HG03342 (cell line): ENCODE measurements at regions not wholly inside any gene's neighbourhood (a gene's known extent, or its start where the extent isn't known, plus 50 kb on each side); places are given as distances from the start of the nearest gene placed in this dataset.

Source experiments
- ATAC-seq: cut with Tn5 transposase; IDR thresholded peaks from one replicate; pipeline ENCODE4 v1.9.1; 2021; ENCODE audit warnings: mild to moderate bottlenecking, moderate library complexity; ENCODE audit not compliant: unreplicated experiment

- ATAC-seq: no peak
Measured at GRCh38 chr6:147621263-147621662, 112.8 kb downstream of the SAMD5 start.

DNA sequence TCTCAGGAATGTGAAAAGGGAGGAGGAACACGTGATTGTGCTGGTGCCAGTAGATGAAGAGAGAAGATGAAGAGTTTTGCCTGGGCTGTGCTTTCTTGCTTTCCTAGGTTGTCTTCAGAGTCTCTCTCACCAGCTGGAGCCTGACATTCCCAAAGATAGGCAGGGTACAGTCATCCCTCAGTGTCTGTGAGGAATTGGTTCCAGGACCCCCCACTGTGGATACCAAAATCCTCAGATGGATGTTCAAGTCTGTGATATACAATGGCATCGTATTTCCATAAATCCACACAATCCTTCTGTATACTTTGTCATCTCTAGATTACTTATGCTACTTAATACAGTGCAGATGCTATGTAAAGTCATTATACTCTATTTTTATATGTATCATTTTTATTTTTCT is 113.5 kb downstream of the SAMD5 start:
- no peak for ATAC-seq

DNA sequence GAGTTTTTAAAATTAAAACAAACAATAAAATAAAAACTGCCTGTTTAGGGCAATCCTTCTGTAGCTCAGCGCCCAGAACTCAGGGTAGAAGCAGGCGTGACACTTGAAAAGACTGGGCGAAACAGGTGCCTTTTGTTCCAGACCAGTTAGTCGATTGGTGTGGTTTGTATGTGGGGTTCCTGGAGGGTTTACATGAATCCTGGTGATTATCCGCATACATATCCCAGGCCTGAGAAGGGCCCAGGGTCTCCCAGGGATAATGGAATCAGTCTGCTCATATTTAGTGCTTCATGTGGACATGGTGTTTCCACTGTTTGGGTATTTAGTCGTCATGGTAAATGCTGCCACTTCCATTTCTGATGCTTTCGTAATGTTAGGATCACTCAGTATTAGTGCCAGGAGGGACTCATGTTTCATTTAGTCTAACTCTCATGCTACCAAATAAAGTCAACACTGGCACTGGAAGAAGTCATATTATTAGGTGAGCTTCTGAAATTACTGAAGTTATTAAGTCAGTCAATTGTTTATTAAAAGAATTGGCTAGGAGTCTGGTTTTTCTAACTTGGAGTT is 116.5 kb downstream of the SAMD5 start:
- no peak for ATAC-seq

GRCh38 chr6:147625946-147626345 is 117.5 kb downstream of the SAMD5 start:
- ATAC-seq: no peak

GRCh38 chr6:147627411-147627810 is 118.9 kb downstream of the SAMD5 start:
- no peak for ATAC-seq

DNA sequence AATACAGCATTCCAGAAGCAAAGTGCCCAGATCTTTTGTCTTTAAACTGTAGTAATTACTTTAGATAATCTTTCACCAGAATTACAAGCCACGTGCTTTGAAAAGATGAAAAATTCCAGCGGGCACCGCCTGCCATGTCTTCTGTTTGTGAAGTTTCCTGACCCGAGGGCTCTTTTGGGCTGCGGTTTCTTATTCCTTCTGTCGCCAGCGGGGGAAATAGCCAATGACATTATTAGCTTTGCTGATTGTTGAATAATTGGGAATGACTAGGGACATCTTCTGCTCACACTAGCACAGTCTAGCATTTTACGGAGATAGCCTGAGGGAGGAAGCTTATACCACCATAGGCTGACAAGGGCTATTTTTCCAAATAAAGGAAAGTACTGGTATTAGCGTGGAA is 124.7 kb downstream of the SAMD5 start:
- no peak for ATAC-seq

GRCh38 chr6:147637620-147638195 is 129.2 kb downstream of the SAMD5 start:
- ATAC-seq: no peak

- ATAC-seq: no peak
Measured at GRCh38 chr6:147639279-147639678, 130.8 kb downstream of the SAMD5 start.

DNA sequence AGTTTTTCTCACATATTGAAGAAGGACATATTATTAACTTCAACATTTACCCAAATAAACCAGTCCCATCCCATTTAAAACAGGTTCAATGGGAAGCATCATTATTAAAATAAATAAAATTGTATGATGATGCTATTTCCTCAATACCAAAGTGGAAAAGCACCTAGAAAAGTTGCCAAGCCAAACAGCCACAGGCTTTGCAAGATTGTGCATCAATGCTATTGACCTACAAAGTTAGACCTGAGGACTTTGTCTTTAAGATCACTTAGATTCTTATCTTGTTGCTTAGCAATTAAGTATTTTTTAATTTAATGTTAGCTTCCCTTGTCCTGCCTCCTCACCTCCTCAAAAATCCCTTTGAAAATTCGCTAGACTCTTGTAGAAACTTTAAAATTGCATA is 132.1 kb downstream of the SAMD5 start:
- ATAC-seq: no peak

DNA sequence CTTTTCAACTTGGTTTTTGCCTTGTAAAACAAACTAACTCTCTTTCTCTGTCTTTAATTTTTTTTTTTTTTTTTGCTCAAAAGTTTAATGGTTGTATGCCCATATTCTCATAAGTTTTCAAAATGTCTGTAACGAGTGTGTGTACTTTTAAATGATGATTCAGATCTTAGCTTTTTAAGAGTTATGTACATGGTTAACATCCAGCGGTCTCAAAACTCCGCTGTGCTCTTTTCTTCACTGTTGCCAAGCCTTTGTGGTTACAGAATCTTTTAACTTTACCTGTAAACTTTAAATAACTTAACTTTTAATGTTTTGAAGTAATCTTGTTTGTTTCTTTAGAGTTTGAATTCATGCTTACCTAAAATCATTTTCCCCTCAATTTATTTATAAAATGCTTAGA is 133.0 kb downstream of the SAMD5 start:
- ATAC-seq: no peak

DNA sequence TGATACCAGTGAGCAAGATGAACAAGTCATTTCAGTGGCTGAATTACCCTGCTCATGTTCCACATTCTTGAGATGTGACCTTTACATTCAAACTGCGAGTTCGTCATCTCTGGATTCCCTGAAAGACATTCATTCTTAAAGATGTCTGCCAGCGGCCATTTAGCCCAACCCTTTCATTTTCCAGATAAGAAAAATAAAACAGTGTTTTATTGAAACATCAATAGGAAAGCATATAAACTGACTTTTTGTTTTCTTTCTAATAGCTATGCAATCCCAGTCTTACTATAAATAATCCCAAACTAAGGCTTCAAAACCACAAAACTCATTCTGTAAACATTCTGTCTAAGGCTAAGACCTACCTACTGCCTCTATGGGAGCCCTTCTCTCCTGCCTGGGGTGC is 134.0 kb downstream of the SAMD5 start:
- ATAC-seq: no peak

DNA sequence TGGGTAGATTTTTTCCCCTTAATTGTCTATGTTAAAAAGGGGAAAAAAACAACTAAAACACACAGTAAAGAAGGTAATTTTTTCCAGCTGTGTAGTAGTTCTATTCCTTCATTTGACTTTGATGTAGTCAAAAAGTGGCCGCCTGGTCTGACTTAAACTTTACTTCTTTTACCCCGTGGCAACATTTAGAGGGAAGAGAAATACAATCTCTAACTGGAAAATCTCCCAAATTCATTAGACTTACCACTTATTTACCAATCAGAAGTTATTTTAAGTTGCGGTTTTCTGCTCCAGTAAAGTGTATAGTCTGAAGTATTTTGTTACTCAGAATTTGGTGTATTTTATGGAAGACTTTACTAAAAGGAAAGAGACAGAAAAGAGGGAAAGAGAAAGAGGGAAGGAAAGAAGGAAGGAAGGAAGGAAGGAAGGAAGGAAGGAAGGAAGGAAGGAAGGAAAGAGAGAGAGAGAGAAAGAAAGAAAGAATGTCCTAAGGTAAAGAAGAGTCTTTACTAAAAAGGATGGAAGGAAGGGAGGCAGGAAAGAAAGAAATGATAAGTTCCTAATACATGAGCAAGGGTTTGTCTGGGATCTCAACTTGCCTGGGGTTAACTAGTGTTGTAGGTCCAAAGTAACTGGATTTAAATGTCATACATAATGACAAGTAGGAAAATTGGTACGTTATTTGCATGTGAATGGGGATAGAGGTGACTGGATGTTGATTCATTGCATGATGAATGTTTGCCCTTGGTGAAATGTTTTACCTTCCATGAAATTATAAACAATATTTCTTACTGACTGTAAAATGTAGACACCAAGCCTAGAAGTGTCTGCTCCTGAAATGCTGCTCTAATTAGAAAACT is 135.1 kb downstream of the SAMD5 start:
- ATAC-seq: no peak

DNA sequence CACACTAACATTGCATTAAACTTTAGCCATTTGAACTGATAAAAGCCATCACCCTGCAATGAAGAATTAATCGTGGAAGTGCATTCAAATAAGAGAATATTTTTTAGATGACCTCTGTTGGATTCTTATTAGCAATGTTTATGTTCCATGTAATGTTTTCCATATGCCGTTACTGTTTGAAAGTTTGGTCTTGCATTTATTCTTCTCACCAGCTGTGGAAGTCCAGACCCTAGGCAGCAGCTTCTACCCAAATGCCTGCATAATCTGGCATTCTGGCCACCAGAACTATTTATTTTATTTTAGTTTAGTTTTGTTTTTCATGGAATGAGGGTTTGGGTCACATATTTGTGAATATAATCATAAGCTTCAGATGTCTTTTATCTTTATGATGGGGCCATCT is 140.4 kb downstream of the SAMD5 start:
- ATAC-seq: no peak

DNA sequence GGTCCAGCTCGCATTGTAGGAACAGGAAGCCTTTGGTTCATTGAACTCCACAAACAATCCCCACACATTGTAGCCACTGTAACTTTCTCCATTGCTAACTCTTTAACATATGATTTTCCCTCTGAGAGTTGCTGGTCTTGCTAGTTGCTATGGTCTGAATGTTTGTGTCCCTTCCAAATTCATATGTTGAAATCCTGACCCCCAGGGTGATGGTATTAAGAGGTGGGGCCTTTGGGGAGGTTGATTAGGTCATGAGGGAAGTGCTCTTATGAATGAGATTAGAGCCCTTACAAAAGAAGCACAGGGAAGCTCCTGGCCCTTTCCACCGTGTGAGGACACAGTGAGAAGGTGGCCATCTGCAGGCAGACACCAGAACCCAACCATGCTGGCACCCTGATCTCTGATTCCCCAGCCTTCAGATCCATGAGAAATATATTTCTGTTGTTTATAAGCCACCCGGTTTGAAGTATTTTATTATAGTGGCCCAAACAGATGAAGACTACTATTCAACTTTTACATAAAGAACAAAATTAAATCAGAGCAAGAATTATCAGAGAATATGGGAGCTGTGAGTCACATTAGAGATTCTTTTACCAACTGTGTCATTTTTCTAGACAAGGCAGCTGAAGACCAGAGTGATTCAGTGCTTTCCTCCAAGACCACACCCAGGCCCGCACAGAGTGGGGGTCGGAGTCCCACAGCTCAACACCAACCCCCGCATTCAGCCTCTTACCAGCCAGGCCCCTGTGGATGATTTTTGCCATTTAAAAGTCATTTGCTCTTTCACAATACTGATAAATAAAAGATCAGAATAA is 143.0 kb downstream of the SAMD5 start:
- ATAC-seq: no peak

DNA sequence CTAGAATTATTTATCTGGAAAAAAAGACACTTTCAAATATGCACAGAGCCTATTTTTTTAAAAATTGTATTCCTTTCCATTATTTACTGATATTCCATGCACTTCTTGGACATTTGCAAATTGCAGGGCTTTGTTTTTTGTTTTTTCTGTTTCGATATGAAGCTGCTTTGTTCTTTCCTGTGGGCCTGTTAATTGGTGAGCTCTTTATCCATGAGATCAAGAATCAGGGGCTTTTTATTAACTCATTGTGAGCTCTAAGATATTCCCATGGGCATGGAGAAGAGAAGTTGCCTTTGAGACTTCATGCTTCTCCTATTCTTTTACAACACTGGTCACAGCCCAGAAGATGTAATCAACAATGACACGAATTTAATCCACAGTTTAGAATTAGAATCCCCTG is 145.1 kb downstream of the SAMD5 start:
- no peak for ATAC-seq

- ATAC-seq: no peak
Measured at GRCh38 chr6:147654103-147654845, 145.8 kb downstream of the SAMD5 start.

DNA sequence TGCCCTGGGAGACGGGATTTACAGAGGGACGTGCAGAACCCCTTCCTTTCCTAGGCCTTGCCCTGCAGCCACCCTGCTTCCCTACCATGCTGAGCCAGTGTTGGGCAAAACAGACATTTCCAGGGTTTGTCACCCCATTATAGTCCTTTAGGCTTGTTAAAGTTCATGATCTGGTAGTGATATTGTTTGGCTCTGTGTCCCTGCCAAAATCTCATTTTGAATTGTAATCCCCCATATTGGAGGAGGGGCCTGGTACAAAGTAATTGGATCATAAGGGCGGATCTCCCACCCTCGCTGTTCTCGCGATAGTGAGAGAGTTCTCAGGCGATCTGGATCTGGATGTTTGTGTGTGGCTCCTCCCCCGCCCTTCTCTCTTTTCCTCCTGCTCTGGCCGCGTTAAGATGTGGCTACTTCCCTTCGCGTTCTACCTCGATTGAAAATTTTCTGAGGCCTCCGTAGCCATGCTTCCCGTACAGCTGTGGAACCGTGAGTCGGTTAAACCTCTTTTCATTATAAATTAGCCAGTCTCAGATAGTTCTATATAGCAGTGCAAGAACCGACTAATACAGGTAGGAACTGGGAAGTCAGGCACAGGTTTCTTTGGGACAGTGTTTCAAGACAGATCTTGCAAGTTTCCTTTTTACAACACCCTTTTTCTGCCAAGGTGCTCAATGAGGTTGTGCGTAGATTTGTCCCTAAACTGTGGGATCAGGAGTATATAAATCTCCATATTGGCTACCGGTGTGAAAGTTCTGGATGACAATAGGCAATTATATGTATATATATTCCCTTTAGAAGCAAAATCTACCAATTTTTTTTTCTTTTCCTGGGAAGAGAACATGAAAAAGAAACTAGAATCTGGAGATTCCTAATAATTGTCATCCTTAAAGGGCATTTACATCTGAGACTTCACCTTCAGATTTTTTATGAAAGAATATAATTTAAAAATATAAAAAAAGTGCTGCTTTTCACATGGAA is 152.1 kb downstream of the SAMD5 start:
- no peak for ATAC-seq

GRCh38 chr6:147662646-147663045 is 154.2 kb downstream of the SAMD5 start:
- ATAC-seq: no peak

GRCh38 chr6:147664092-147664491 is 155.6 kb downstream of the SAMD5 start:
- no peak for ATAC-seq

- no peak for ATAC-seq
Measured at GRCh38 chr6:147666255-147666654, 157.8 kb downstream of the SAMD5 start.
